GM23248 (cell line): ENCODE measurements at regions not wholly inside any gene's neighbourhood (a gene's known extent, or its start where the extent isn't known, plus 50 kb on each side); places are given as distances from the start of the nearest gene placed in this dataset.

Source experiments
- DNase-seq: peaks from one replicate; pipeline ENCODE4 v3.0.0-alpha.2; 2015
- H2AFZ ChIP-seq: fragments of 200-600 bp; sonication (generic); 2 replicates; pipeline ENCODE4 v1.6.1; 2016; ENCODE audit warnings: antibody characterized with exemption
- H3F3A ChIP-seq: fragments of 200-600 bp; sonication (generic); 2 replicates; pipeline ENCODE4 v1.6.1; 2016; ENCODE audit warnings: mild to moderate bottlenecking, antibody characterized with exemption, mixed run types; ENCODE audit not compliant: insufficient read depth
- H3K27ac ChIP-seq: fragments of 200-600 bp; sonication (generic); 2 replicates; pipeline ENCODE4 v1.5.1; 2016; ENCODE audit warnings: mild to moderate bottlenecking
- H3K27me3 ChIP-seq: fragments of 200-600 bp; sonication (generic); replicated peaks from 2 replicates; pipeline ENCODE4 v1.6.1; 2016; ENCODE audit warnings: mild to moderate bottlenecking; ENCODE audit not compliant: insufficient read depth
- H3K36me3 ChIP-seq: fragments of 200-600 bp; sonication (generic); 2 replicates; pipeline ENCODE4 v1.6.1; 2016; ENCODE audit warnings: low read depth, mild to moderate bottlenecking
- H3K4me1 ChIP-seq: fragments of 200-600 bp; sonication (generic); 2 replicates; pipeline ENCODE4 v1.6.1; 2016; ENCODE audit warnings: mild to moderate bottlenecking; ENCODE audit not compliant: insufficient read depth
- H3K4me2 ChIP-seq: fragments of 200-600 bp; sonication (generic); one replicate; pipeline ENCODE4 v1.6.1; 2016; ENCODE audit warnings: mild to moderate bottlenecking; ENCODE audit not compliant: unreplicated experiment
- H3K4me3 ChIP-seq: fragments of 200-600 bp; sonication (generic); 2 replicates; pipeline ENCODE4 v1.5.1; 2016; ENCODE audit warnings: mild to moderate bottlenecking
- H3K79me2 ChIP-seq: fragments of 200-600 bp; sonication (generic); 2 replicates; pipeline ENCODE4 v1.6.1; 2016; ENCODE audit warnings: mild to moderate bottlenecking; ENCODE audit not compliant: insufficient read depth
- H3K9ac ChIP-seq: fragments of 200-600 bp; sonication (generic); 2 replicates; pipeline ENCODE4 v1.6.1; 2016; ENCODE audit warnings: mild to moderate bottlenecking
- H3K9me2 ChIP-seq: fragments of 200-600 bp; sonication (generic); 2 replicates; pipeline ENCODE4 v1.6.1; 2016; ENCODE audit warnings: mixed run types, mild to moderate bottlenecking, moderate library complexity; ENCODE audit not compliant: insufficient read depth
- H3K9me3 ChIP-seq: fragments of 200-600 bp; sonication (generic); one replicate; pipeline ENCODE4 v1.6.1; 2017; ENCODE audit warnings: low read depth
- H4K20me1 ChIP-seq: fragments of 200-600 bp; sonication (generic); 2 replicates; pipeline ENCODE4 v1.6.0; 2016; ENCODE audit not compliant: insufficient read depth
- EZH2 ChIP-seq: fragments of 200-600 bp; sonication (generic); IDR thresholded peaks from 2 replicates; pipeline ENCODE4 v1.6.1; 2018; ENCODE audit warnings: antibody characterized with exemption, mild to moderate bottlenecking; ENCODE audit not compliant: insufficient read depth, poor library complexity, severe bottlenecking
- EZH2phosphoT487 ChIP-seq: fragments of 200-600 bp; sonication (generic); IDR thresholded peaks from 2 replicates; pipeline ENCODE4 v1.6.1; 2018; ENCODE audit warnings: antibody characterized with exemption, moderate library complexity, mild to moderate bottlenecking, low read depth; ENCODE audit not compliant: insufficient read depth
- WGBS, 2 experiments: methylation state at CpG; one replicate each; pipeline ENCODE4 v1.1.6; 2015 to 2017; ENCODE audit warnings: low lambda C conversion rate in 2 of 2, low coverage in 1 of 2; ENCODE audit errors: missing lambda C conversion rate in 2 of 2; 5-methylcytosine and 5-hydroxymethylcytosine counted together
- in situ Hi-C: fragments of 300-500 bp; cut with MboI; formaldehyde crosslinking; loops from 2 replicates; pipeline ENCODE4 v1.15.0; 2020

DNA sequence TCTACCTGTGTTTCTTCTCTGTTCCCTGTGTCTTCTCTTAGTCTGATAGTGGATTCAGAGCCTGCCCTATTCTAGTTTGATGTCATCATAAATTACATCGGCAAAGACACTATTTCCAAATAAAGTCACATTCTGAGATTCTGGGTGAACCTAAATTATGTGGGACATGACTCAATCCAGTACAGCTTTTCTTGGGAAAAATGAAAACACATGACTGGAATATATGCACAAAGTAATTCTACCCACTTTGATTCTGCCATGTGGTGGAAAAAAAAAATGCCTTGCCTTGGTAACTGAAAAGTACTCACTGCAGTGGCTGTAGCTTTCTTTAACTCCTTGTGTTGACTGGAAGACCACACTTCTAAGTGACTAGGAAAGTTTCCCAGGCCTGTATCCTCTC is 73.7 kb downstream of the LRATD1 start:
- TF ChIP-seq EZH2: no peak
- TF ChIP-seq EZH2phosphoT487: no peak
- Histone ChIP-seq H3K4me1 (0 out of 2 replicates have a peak, but pooled peaks cover 13% of the 10 kb centered on the region), H3K4me2 (no peak overlapping the region), H2AFZ (no peak overlapping the region), H3F3A (peaks cover 10% of the 10 kb centered on the region), H3K27me3 (no peaks in the 10 kb centered on the region), H3K9me3 (no peaks in the 10 kb centered on the region), H4K20me1 (no peaks in the 10 kb centered on the region), H3K36me3 (no peaks in the 10 kb centered on the region), H3K79me2 (no peaks in the 10 kb centered on the region), H3K9ac (no peak overlapping the region), H3K4me3 (no peak overlapping the region), H3K27ac (no peak overlapping the region), H3K9me2 (no peaks in the 10 kb centered on the region)
- in situ Hi-C loops: no loop called here
- no peak for DNase-seq
- WGBS, 2 experiments: 0 to 11% methylated on average over 1 of the region's 1 CpG

DNA sequence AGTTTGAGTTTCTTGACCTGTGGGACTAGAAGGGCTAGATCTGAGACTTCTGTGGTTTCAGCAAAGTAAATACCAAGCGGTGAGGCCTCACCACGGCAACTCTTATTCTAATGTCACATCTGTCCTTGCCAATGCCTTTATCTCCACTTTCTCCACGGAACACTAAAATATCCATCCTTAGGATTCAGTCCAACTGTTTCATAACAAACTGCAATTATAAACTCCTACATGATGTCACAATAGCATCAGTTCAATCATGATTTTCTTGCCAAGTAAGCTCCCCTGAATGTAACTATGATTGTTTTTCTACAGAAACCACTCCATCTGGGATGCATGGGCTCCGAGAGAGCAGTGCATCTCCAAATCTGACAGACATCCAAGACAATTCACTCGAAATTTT is 79.6 kb downstream of the LRATD1 start:
- Histone ChIP-seq H3K4me1 (no peaks in the 10 kb centered on the region), H3K9me2 (no peaks in the 10 kb centered on the region), H3K9ac (no peak overlapping the region), H3F3A (no peaks in the 10 kb centered on the region), H3K36me3 (no peaks in the 10 kb centered on the region), H3K4me2 (no peak overlapping the region), H3K9me3 (no peaks in the 10 kb centered on the region), H4K20me1 (no peaks in the 10 kb centered on the region), H3K79me2 (no peaks in the 10 kb centered on the region), H3K4me3 (no peak overlapping the region), H2AFZ (no peak overlapping the region), H3K27me3 (no peaks in the 10 kb centered on the region), H3K27ac (no peak overlapping the region)
- TF ChIP-seq EZH2: no peak
- no peak for TF ChIP-seq EZH2phosphoT487
- 3 to 5% methylated on average over 5 of the region's 5 CpGs for WGBS, 2 experiments
- DNase-seq: peak; percentile 28
- in situ Hi-C loops: no loop called here

DNA sequence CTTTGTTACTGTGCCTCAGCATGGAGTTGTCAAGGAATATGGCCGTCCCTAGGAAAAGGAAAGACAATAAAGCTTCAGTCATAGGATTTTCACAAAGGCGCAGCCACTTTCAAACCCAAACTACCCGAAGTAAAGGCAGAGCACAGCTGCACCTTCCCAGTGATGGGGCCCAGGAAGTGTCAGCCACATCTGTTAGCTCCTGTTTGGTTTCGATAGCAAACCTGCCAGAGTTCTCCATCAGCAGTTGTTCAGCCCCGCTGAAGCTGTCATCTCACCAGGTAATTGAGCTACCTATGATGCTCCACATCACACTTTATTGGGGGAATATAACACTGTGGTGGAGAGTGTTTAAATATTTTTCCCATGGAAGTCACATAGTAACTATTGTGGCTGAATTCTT is 80.7 kb downstream of the LRATD1 start:
- Histone ChIP-seq H3K9me2 (no peaks in the 10 kb centered on the region), H3F3A (no peaks in the 10 kb centered on the region), H3K9me3 (no peaks in the 10 kb centered on the region), H3K4me1 (no peaks in the 10 kb centered on the region), H3K4me3 (no peak overlapping the region), H4K20me1 (no peaks in the 10 kb centered on the region), H3K27ac (no peak overlapping the region), H3K79me2 (no peaks in the 10 kb centered on the region), H2AFZ (no peak overlapping the region), H3K27me3 (no peaks in the 10 kb centered on the region), H3K9ac (no peak overlapping the region), H3K36me3 (no peaks in the 10 kb centered on the region), H3K4me2 (no peak overlapping the region)
- DNase-seq: no peak
- no peak for TF ChIP-seq EZH2
- no peak for TF ChIP-seq EZH2phosphoT487
- WGBS, 2 experiments: 45 to 60% methylated on average over 5 of the region's 5 CpGs
- in situ Hi-C loops: no loop called here

DNA sequence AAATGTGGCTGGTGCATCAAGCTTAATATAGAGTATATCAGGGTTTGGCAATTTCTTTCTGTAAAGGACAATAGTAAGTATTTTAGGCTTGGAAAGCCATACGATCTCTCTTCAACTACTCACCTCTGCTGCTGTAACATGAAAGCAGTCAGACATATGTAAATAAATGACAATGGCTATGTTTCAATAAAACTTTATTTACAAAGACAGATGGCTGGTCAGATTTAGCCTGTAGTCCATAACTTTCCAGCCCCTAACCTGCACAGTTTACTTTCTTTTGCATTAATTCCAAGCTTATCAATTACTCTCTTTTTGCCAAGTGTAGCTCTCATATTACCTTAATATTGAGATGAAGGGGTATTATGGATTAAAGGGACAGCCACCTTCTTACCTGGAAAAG is 83.1 kb downstream of the LRATD1 start:
- Histone ChIP-seq H3K36me3 (no peaks in the 10 kb centered on the region), H3K9me3 (no peaks in the 10 kb centered on the region), H3K27ac (no peak overlapping the region), H3K27me3 (no peaks in the 10 kb centered on the region), H3K79me2 (no peaks in the 10 kb centered on the region), H3F3A (no peaks in the 10 kb centered on the region), H3K9me2 (no peaks in the 10 kb centered on the region), H3K9ac (no peak overlapping the region), H4K20me1 (no peaks in the 10 kb centered on the region), H3K4me3 (no peak overlapping the region), H2AFZ (no peak overlapping the region), H3K4me1 (no peaks in the 10 kb centered on the region), H3K4me2 (no peak overlapping the region)
- WGBS, 2 experiments: 78 to 84% methylated on average over 1 of the region's 1 CpG
- in situ Hi-C loops: no loop called here
- TF ChIP-seq EZH2 (no peak), EZH2phosphoT487 (no peak)
- DNase-seq: no peak

DNA sequence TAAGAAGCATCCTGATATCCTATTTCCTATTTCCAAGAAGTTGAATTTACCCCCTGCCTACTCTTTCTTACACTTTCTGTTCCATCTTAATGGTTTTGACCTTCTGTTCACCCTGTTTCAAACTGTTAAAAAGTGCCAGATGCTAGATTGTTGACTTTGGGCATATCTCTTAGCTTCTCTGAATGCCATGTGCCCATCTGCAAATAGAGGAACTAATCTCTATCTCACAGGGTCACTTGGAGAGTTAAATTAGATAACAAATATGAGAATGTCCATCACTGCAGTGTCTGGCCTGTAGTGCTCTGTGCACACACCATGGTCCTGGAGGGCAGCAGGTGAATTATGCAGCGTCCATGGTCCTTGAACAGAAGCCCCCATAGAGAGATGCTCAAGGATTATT is 83.8 kb downstream of the LRATD1 start:
- no peak for TF ChIP-seq EZH2
- no peak for TF ChIP-seq EZH2phosphoT487
- Histone ChIP-seq H3K4me1 (no peaks in the 10 kb centered on the region), H3K9me3 (no peaks in the 10 kb centered on the region), H3K27ac (no peak overlapping the region), H3K4me3 (no peak overlapping the region), H2AFZ (no peak overlapping the region), H4K20me1 (no peaks in the 10 kb centered on the region), H3K27me3 (no peaks in the 10 kb centered on the region), H3K79me2 (no peaks in the 10 kb centered on the region), H3K36me3 (no peaks in the 10 kb centered on the region), H3F3A (no peaks in the 10 kb centered on the region), H3K4me2 (no peak overlapping the region), H3K9me2 (no peaks in the 10 kb centered on the region), H3K9ac (no peak overlapping the region)
- WGBS, 2 experiments: 5 to 14% methylated on average over 1 of the region's 1 CpG
- in situ Hi-C loops: no loop called here
- DNase-seq: no peak
